Astrocyte of the cerebellum (primary cell): ENCODE measurements at regions not wholly inside any gene's neighbourhood (a gene's known extent, or its start where the extent isn't known, plus 50 kb on each side); places are given as distances from the start of the nearest gene placed in this dataset.

ENCODE experiments used
- DNase-seq: peaks from one replicate; pipeline ENCODE4 v3.0.0-alpha.2; 2011; ENCODE audit warnings: low read depth
- H3K4me3 ChIP-seq: 2 replicates; pipeline ENCODE4 v1.5.1; 2011; ENCODE audit warnings: mild to moderate bottlenecking, low read depth, low read length, moderate library complexity
- CTCF ChIP-seq: IDR thresholded peaks from 2 replicates; pipeline ENCODE4 v1.5.1; 2012; ENCODE audit warnings: low read length, low read depth, moderate library complexity, mild to moderate bottlenecking; ENCODE audit errors: missing control alignments
- in situ Hi-C: cut with HindIII; loops from 2 replicates; pipeline ENCODE4 v1.10.0; 2017; ENCODE audit warnings: low sequenced_read_pairs

GRCh38 chr13:22138947-22139346 lies 468.1 kb downstream of the FGF9 start:
- no peak for TF ChIP-seq CTCF
- in situ Hi-C loops, result no loop called here
- no peak overlapping the region for H3K4me3 ChIP-seq
- DNase-seq, result no peak

- no peak overlapping the region for H3K4me3 ChIP-seq
- TF ChIP-seq CTCF, result no peak
- DNase-seq, result no peak
- in situ Hi-C loops, result no loop called here
These were observed 470.8 kb downstream of the FGF9 start for GRCh38 chr13:22141716-22142115.

- in situ Hi-C loops, result no loop called here
- no peak for TF ChIP-seq CTCF
- DNase-seq, result no peak
- no peak overlapping the region for H3K4me3 ChIP-seq
These were observed 472.8 kb downstream of the FGF9 start for GRCh38 chr13:22143671-22144070.

GRCh38 chr13:22144806-22145205 lies 473.9 kb downstream of the FGF9 start:
- H3K4me3 ChIP-seq, result no peak overlapping the region
- in situ Hi-C loops, result no loop called here
- no peak for DNase-seq
- no peak for TF ChIP-seq CTCF

GRCh38 chr13:22148187-22148586 lies 477.3 kb downstream of the FGF9 start:
- no peak for TF ChIP-seq CTCF
- in situ Hi-C loops, result no loop called here
- no peak overlapping the region for H3K4me3 ChIP-seq
- no peak for DNase-seq

- TF ChIP-seq CTCF, result no peak
- no peak overlapping the region for H3K4me3 ChIP-seq
- in situ Hi-C loops, result no loop called here
- no peak for DNase-seq
These were observed 481.9 kb downstream of the FGF9 start for GRCh38 chr13:22152751-22153150.

GRCh38 chr13:22154041-22154440 lies 483.2 kb downstream of the FGF9 start:
- no peak overlapping the region for H3K4me3 ChIP-seq
- in situ Hi-C loops, result no loop called here
- TF ChIP-seq CTCF, result no peak
- DNase-seq, result no peak
